GM19099 (cell line): ENCODE measurements at regions not wholly inside any gene's neighbourhood (a gene's known extent, or its start where the extent isn't known, plus 50 kb on each side); places are given as distances from the start of the nearest gene placed in this dataset.

Experiments used
- POLR2A ChIP-seq: IDR thresholded peaks from 3 replicates; pipeline ENCODE4 v1.6.1; 2011; ENCODE audit warnings: low read depth; ENCODE audit not compliant: insufficient read length; ENCODE audit errors: extremely low read depth

- no peak for TF ChIP-seq POLR2A
Observed at GRCh38 chr2:34909992-34910705, 1311.0 kb upstream of the FAM98A start.

GRCh38 chr2:34907812-34908211 lies 1308.7 kb upstream of the FAM98A start:
- TF ChIP-seq POLR2A: no peak

- TF ChIP-seq POLR2A: no peak
Observed at GRCh38 chr2:34901739-34902138, 1302.6 kb upstream of the FAM98A start.

- no peak for TF ChIP-seq POLR2A
Observed at GRCh38 chr2:34899079-34899478, 1300.0 kb upstream of the FAM98A start.

DNA sequence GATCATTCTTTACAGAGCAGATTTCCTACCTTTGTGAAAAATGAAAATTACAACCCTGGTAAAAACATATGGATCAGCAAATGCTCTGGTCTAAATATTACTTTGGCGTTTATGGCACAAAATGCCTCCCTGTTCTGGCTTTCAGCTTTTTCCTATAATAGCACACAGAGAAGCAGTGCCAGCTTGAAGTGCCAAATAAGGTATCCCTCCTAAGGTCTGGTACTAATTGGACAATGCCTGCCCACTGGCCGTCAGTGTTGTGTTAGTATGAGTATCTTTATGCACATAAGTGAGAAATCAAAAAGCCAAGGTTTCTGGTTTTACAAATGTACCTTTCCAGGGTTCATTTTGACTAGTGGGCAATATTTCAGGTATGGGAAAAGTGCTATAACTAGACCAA lies 1293.7 kb upstream of the FAM98A start:
- no peak for TF ChIP-seq POLR2A

DNA sequence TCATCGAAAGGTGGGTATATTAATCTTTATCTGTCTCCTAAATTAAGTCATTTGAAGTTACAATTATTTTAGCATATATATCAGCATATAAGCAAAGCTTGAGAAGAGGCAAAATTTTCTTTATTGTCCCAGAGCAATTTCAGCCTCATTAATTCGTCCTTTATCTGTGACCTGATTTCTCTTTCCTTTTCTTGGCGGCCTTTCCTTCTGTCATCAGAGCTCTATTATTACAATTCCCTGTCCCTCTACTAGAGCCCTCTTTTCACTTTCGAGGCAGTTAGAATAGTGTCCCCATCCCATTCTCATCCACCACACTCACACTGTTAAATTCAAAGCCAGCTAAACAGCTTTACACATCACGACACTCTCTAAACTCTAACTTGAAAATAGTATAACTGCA lies 1293.2 kb upstream of the FAM98A start:
- TF ChIP-seq POLR2A: no peak

DNA sequence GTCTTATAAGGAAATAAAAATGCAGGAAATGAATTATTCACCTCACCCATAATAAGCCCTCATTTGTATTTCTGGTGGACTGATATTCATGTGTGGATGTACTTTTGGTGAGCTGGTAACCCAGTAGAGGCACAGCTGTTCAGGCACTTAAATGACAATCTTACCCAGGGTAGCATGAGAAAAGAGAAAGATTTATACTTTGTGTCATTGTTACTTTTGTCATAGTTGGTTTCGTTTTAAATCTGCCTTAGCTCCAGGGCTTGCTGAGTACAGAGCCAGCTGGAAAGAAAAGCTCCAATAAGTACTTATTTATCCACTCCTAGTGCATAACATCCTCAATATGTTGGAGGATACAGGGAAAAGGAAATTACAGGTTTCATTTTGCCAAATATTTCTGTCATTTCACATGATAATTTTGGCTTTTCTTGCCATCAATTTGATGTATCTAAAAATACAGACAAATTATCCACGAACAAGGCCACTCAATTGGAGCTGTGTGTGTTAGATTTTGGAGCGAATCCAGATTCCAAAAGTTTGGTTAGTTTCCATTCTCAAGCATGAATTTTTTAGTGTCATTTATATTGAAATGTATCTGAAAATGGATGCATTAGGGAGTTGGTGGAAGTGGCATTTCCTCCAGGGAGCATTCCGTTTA lies 1276.1 kb upstream of the FAM98A start:
- TF ChIP-seq POLR2A: no peak

DNA sequence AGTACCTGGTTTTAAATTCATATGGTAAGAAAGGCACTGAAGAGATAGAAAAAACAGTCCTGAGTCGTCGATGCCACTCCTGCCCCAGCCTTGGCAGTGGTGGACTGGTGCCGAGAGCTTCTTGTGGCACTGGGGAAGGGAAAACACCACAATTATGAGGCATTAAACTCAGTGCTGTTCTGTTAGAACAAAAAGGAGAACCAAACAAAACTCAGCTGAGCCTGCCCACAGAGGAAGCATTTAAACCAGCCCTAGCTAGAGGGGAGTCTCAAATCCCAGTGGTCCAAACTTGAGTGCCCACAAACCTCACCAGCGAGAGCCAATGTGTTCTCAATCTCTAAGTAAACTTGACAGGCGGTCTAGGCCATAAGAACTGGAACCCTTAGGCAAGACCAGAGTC lies 1254.5 kb upstream of the FAM98A start:
- TF ChIP-seq POLR2A: no peak

DNA sequence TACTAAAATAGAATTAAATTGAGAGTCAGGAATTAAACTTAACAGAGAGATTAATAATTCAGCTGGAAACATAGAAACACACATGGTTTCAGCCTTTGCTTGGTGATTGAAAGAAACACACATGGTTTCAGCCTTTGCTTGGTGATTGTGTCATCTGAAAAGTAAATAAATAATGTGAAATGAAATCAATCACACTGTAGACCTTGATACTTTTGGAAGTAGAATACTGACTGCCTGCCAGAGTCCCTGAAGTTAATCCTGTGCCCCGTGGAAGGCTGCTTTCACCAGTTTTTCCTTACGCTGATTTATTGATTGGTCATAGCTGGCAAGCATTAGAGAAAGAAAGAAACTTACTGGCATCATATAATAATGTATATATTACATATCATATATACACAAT lies 1252.7 kb upstream of the FAM98A start:
- no peak for TF ChIP-seq POLR2A

- no peak for TF ChIP-seq POLR2A
Observed at GRCh38 chr2:34849827-34850226, 1250.7 kb upstream of the FAM98A start.

DNA sequence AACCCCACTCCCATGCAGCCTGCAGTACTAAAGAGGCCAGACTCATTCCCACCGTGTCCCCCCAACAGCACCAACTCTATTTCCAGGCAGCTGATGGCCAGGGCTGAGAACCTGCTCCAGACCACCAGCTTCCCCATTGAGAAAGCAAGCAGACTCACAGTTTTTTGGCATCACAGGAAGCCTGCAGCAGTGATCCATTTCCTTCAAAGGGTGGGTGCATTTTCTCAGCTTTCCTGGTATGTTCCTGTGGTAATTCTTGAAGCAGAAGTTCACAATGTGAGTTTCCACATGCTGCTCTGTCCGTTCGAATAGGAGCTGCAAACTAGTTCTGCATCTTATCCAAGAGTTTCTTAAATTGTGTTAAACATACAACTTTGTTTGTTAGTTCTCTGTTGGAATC lies 1249.6 kb upstream of the FAM98A start:
- TF ChIP-seq POLR2A: no peak

GRCh38 chr2:34848132-34848531 lies 1249.0 kb upstream of the FAM98A start:
- no peak for TF ChIP-seq POLR2A

GRCh38 chr2:34844629-34845028 lies 1245.5 kb upstream of the FAM98A start:
- TF ChIP-seq POLR2A: no peak

GRCh38 chr2:34838408-34838807 lies 1239.3 kb upstream of the FAM98A start:
- TF ChIP-seq POLR2A: no peak

GRCh38 chr2:34836361-34836760 lies 1237.3 kb upstream of the FAM98A start:
- TF ChIP-seq POLR2A: no peak

- no peak for TF ChIP-seq POLR2A
Observed at GRCh38 chr2:34831096-34831495, 1232.0 kb upstream of the FAM98A start.
